Stimulated activated effector memory CD8-positive, alpha-beta T cell treated with anti-CD3 and anti-CD28 coated beads, Interleukin-12 subunit alpha, Interleukin-12 subunit beta, amount 100 ng/mL, for 72 hours (primary cell): ENCODE measurements at regions not wholly inside any gene's neighbourhood (a gene's known extent, or its start where the extent isn't known, plus 50 kb on each side); places are given as distances from the start of the nearest gene placed in this dataset.

ENCODE experiments used
- ATAC-seq: fragments of 150-1000 bp; cut with Tn5 transposase; 2 replicates; pipeline ENCODE4 v1.10.0; 2021
- DNase-seq, 2 donors: peaks; one replicate each; pipeline ENCODE4 v3.0.0; 2021 to 2022; ENCODE audit warnings: low spot score in 2 of 2
- H3K27ac Mint-ChIP-seq: one replicate; pipeline ENCODE4 v1.8.0; 2022; ENCODE audit warnings: mild to moderate bottlenecking, mixed read lengths
- H3K36me3 Mint-ChIP-seq: one replicate; pipeline ENCODE4 v1.8.0; 2022; ENCODE audit warnings: mild to moderate bottlenecking, mixed read lengths
- H3K4me1 Mint-ChIP-seq: one replicate; pipeline ENCODE4 v1.8.0; 2022; ENCODE audit warnings: mixed read lengths
- H3K4me3 Mint-ChIP-seq: one replicate; pipeline ENCODE4 v1.8.0; 2022; ENCODE audit warnings: mild to moderate bottlenecking, mixed read lengths
- H3K9me3 Mint-ChIP-seq: one replicate; pipeline ENCODE4 v1.8.0; 2022; ENCODE audit warnings: mixed read lengths

- Mint-ChIP-seq H3K4me3 (no peak overlapping the region), H3K27ac (no peak overlapping the region), H3K36me3 (no peaks in the 10 kb centered on the region), H3K4me1 (no peaks in the 10 kb centered on the region), H3K9me3 (peaks cover 16% of the 10 kb centered on the region)
- no peak for DNase-seq
- no peak for ATAC-seq
Observed at GRCh38 chr13:63425131-63425530, 2009.5 kb upstream of the PCDH20 start.

GRCh38 chr13:63421123-63421522 lies 2005.5 kb upstream of the PCDH20 start:
- H3K27ac Mint-ChIP-seq: no peak overlapping the region
- DNase-seq: no peak
- no peak for ATAC-seq
- H3K4me1 Mint-ChIP-seq: no peaks in the 10 kb centered on the region
- H3K36me3 Mint-ChIP-seq: no peaks in the 10 kb centered on the region
- peaks cover 15% of the 10 kb centered on the region for H3K9me3 Mint-ChIP-seq
- H3K4me3 Mint-ChIP-seq: no peak overlapping the region

- no peak for DNase-seq
- H3K9me3 Mint-ChIP-seq: peaks cover 15% of the 10 kb centered on the region
- no peaks in the 10 kb centered on the region for H3K36me3 Mint-ChIP-seq
- no peaks in the 10 kb centered on the region for H3K4me1 Mint-ChIP-seq
- H3K27ac Mint-ChIP-seq: no peak overlapping the region
- H3K4me3 Mint-ChIP-seq: no peak overlapping the region
- ATAC-seq: no peak
Observed at GRCh38 chr13:63420685-63421084, 2005.0 kb upstream of the PCDH20 start.

GRCh38 chr13:63414247-63414646 lies 1998.6 kb upstream of the PCDH20 start:
- DNase-seq (no peak), ATAC-seq (no peak)
- Mint-ChIP-seq H3K4me3 (no peak overlapping the region), H3K36me3 (no peaks in the 10 kb centered on the region), H3K4me1 (no peaks in the 10 kb centered on the region), H3K9me3 (peaks cover 14% of the 10 kb centered on the region), H3K27ac (no peak overlapping the region)

- Mint-ChIP-seq H3K4me1 (no peaks in the 10 kb centered on the region), H3K27ac (no peak overlapping the region), H3K4me3 (no peak overlapping the region), H3K9me3 (peaks cover 22% of the 10 kb centered on the region), H3K36me3 (no peaks in the 10 kb centered on the region)
- no peak for ATAC-seq
- DNase-seq: no peak
Observed at GRCh38 chr13:63409791-63410351, 1994.2 kb upstream of the PCDH20 start.

GRCh38 chr13:63408331-63409189 lies 1992.9 kb upstream of the PCDH20 start:
- H3K4me1 Mint-ChIP-seq: no peaks in the 10 kb centered on the region
- no peak overlapping the region for H3K4me3 Mint-ChIP-seq
- H3K27ac Mint-ChIP-seq: no peak overlapping the region
- peaks cover 23% of the 10 kb centered on the region for H3K9me3 Mint-ChIP-seq
- no peak for ATAC-seq
- DNase-seq: no peak
- no peaks in the 10 kb centered on the region for H3K36me3 Mint-ChIP-seq

GRCh38 chr13:63403733-63404132 lies 1988.1 kb upstream of the PCDH20 start:
- no peak for ATAC-seq
- Mint-ChIP-seq H3K4me3 (no peak overlapping the region), H3K9me3 (peaks cover 22% of the 10 kb centered on the region)

GRCh38 chr13:63396746-63397145 lies 1981.1 kb upstream of the PCDH20 start:
- ATAC-seq (no peak), DNase-seq (no peak)
- Mint-ChIP-seq H3K9me3 (peaks cover 7% of the 10 kb centered on the region), H3K4me1 (no peaks in the 10 kb centered on the region), H3K27ac (no peak overlapping the region), H3K36me3 (no peaks in the 10 kb centered on the region), H3K4me3 (no peak overlapping the region)

More at GRCh38 chr13:63403733-63404132, 1988.1 kb upstream of the PCDH20 start:
- H3K4me1 Mint-ChIP-seq: no peaks in the 10 kb centered on the region
- no peak overlapping the region for H3K27ac Mint-ChIP-seq
- H3K36me3 Mint-ChIP-seq: no peaks in the 10 kb centered on the region
- DNase-seq: no peak

GRCh38 chr13:63393112-63393511 lies 1977.5 kb upstream of the PCDH20 start:
- H3K4me3 Mint-ChIP-seq: no peak overlapping the region
- ATAC-seq: no peak

GRCh38 chr13:63389756-63390155 lies 1974.1 kb upstream of the PCDH20 start:
- H3K27ac Mint-ChIP-seq: no peak overlapping the region
- H3K4me1 Mint-ChIP-seq: no peaks in the 10 kb centered on the region
- DNase-seq (no peak), ATAC-seq (no peak)
- no peaks in the 10 kb centered on the region for H3K36me3 Mint-ChIP-seq
- H3K9me3 Mint-ChIP-seq: peaks cover 11% of the 10 kb centered on the region
- no peak overlapping the region for H3K4me3 Mint-ChIP-seq

More at GRCh38 chr13:63393112-63393511, 1977.5 kb upstream of the PCDH20 start:
- no peak overlapping the region for H3K27ac Mint-ChIP-seq
- H3K4me1 Mint-ChIP-seq: no peaks in the 10 kb centered on the region
- H3K9me3 Mint-ChIP-seq: peaks cover 11% of the 10 kb centered on the region
- no peak for DNase-seq
- H3K36me3 Mint-ChIP-seq: no peaks in the 10 kb centered on the region

GRCh38 chr13:63381078-63381859 lies 1965.6 kb upstream of the PCDH20 start:
- no peak for DNase-seq
- Mint-ChIP-seq H3K9me3 (peaks cover 29% of the 10 kb centered on the region), H3K4me3 (no peak overlapping the region), H3K4me1 (no peaks in the 10 kb centered on the region), H3K36me3 (no peaks in the 10 kb centered on the region), H3K27ac (no peak overlapping the region)
- ATAC-seq: no peak

GRCh38 chr13:63377986-63378385 lies 1962.3 kb upstream of the PCDH20 start:
- Mint-ChIP-seq H3K27ac (no peak overlapping the region), H3K4me1 (no peaks in the 10 kb centered on the region), H3K36me3 (no peaks in the 10 kb centered on the region), H3K9me3 (peaks cover 32% of the 10 kb centered on the region), H3K4me3 (no peak overlapping the region)
- no peak for ATAC-seq
- no peak for DNase-seq

GRCh38 chr13:63370101-63370500 lies 1954.5 kb upstream of the PCDH20 start:
- no peak overlapping the region for H3K27ac Mint-ChIP-seq

GRCh38 chr13:63367522-63368198 lies 1952.0 kb upstream of the PCDH20 start:
- Mint-ChIP-seq H3K27ac (no peak overlapping the region), H3K9me3 (peaks cover 16% of the 10 kb centered on the region), H3K36me3 (no peaks in the 10 kb centered on the region), H3K4me3 (no peak overlapping the region), H3K4me1 (no peaks in the 10 kb centered on the region)
- ATAC-seq (no peak), DNase-seq (no peak)

More at GRCh38 chr13:63370101-63370500, 1954.5 kb upstream of the PCDH20 start:
- Mint-ChIP-seq H3K4me3 (no peak overlapping the region), H3K4me1 (no peaks in the 10 kb centered on the region), H3K36me3 (no peaks in the 10 kb centered on the region), H3K9me3 (peaks cover 20% of the 10 kb centered on the region)
- no peak for ATAC-seq
- no peak for DNase-seq

GRCh38 chr13:63364159-63364558 lies 1948.5 kb upstream of the PCDH20 start:
- no peak overlapping the region for H3K4me3 Mint-ChIP-seq
- DNase-seq (no peak), ATAC-seq (no peak)
- no peaks in the 10 kb centered on the region for H3K36me3 Mint-ChIP-seq
- H3K4me1 Mint-ChIP-seq: no peaks in the 10 kb centered on the region
- H3K27ac Mint-ChIP-seq: no peak overlapping the region
- H3K9me3 Mint-ChIP-seq: peaks cover 13% of the 10 kb centered on the region
